Raji (cell line): ENCODE measurements at regions not wholly inside any gene's neighbourhood (a gene's known extent, or its start where the extent isn't known, plus 50 kb on each side); places are given as distances from the start of the nearest gene placed in this dataset.

ENCODE experiments used
- POLR2A ChIP-seq: IDR thresholded peaks from 2 replicates; pipeline ENCODE4 v1.6.1; 2011; ENCODE audit warnings: low read depth, low read length, control low read depth; ENCODE audit not compliant: insufficient read depth

DNA sequence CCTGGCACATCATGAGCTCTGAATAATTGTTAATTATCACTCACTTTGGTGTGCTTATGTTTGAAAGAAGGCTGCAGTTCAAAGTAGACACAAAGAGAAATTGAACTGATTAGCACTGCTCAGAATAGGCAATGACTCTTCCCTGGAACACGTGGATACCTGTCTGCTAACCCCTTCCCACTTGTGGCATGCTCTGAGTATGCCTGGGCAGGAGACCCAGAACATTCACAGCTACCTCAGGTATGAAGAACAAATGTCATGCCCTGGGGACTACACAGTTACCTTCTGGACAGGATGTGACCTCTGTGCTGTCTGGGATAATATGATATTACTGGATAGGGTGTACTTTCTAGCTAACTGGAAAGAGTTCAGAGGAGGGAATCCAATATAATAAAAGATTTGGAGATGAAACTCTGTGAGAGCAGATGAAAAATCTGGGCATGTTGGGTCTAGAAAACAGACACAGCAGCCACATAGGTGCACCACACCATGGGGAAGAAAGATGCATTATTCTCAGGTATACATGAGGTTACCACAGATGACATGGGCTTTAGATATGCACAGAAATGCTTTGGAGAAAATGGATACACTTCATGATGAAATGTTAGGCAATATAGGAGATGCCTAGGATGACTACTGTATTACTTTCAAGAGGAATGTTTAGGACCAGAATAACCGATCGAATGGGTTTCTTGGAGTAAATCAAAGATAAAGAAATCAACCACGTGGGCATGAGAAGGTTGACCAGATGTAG lies 324.2 kb upstream of the PREP start:
- no peak for TF ChIP-seq POLR2A

DNA sequence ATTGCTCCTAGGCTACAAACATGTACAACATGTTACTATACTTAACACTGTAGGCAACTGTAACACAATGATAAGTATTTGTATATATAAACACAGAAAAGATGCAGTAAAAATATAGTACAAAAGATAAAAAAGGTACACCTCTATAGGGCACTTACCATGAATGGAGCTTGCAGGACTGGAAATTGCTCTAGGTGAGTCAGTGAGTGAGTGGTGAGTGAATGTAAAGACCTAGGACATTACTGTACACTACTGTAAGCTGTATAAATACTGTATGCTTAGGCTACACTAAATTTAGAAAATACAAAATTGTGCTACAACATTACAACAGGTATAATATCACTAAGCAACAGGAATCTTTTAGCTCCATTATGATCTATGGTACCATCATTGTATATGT lies 312.0 kb upstream of the PREP start:
- TF ChIP-seq POLR2A: no peak

DNA sequence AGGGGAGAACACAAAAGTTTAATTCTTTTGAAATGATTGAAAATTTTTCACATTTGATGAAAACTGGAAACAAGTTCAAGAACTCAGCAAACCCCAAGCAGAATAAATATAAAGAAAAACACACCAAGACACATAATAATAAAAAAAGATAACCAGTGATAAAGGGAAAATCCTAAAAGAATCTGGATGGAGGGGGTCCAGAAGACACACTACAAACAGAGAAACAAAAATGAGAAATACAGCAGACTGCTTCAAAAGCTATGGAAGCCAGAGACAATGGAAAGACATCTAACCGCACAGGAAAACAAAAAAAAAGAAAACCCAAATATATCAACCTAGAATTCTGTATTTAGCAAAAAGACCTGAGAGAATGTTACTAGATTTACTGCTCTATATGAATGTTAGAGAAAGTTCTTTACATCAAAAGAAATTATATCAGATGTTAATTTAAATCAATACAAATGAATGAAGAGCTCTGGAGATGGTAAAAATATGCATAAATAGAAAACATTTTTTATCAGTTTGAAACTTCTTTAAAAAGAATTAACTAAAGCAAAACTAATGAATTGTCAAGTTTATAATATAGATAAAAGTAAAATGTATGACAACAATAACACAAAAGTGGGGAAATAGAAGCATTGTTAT lies 310.7 kb upstream of the PREP start:
- no peak for TF ChIP-seq POLR2A

DNA sequence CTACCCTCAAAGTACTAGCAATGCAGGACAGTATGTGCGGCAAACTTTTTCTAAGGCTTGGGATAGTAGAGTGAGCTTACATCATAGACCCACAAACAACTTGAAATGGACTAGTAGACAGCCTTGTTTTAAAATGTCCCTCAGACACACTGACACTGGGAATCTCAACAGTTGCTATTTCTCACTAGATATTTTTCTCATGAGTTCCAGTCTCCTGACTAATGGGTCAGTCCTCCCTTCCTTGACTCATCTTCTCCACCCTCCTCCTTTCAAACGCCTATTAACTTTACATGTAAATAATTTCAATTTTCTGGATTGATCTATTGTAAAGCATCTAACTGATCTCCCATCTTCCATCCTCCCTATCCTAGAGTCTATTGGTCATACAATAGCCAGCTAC lies 308.3 kb upstream of the PREP start:
- no peak for TF ChIP-seq POLR2A

DNA sequence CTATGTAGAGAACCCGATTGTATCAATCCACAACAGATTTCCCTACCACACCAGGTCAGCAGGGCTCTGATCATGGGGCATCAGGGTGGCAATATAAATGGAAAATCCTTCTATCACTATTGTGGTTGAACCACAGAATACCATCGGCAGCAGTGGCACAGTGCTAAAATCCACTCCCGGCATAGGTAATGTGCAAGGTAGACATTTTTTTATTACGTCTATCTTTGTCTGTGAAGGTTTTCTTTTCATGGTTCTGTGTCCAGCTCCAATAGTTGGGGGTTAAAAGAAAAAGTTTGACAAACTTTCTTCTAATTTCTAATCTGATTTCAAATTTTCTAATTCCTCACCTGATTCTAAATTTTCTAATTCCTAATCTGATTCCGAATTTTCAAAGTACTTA lies 302.7 kb upstream of the PREP start:
- TF ChIP-seq POLR2A: no peak

DNA sequence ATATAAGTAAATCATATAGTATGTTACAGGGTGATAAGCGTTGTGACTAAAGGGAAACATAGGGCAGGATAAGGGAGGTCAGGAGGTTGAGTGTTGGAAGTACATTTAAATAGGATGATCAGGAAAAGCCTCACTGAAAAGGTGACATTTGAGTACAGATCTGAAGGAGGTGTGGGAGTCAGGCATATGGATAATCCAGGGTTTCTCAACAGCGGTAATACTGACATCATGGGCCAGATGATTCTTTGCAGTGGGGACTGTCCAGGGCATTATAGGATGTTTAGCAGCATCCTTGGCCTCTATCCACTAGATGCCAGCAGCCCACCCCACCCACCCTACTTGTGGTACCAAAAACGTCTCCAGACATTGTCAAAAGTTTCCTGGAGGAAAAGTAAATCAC lies 292.6 kb upstream of the PREP start:
- TF ChIP-seq POLR2A: no peak

DNA sequence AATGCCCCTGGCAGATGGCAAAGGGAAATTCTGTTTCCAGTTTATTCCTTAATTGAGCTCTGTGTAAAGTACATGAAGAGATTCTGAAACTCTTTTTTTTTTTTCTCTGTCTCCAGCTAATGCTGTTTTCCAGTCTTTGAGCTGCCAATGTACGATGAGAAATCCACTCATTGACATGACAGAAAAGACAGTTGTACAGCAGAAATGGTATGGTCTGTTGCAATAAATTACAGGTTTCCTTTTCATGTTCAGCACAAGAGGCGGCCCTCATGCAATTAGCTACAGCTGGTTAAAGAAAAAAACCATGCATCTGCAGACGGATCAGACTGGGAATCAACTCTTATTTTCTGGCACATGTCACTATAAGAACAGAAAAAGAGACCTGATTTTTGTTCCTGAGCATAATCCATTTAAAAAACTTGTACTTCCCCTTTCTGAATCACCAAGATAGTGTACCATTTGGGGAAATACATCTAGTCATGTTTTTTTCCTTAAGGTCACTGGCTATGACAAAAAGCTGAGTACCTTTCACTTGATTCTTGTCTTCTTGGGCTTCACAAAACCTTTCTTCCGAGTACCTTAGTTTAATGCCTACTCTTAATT lies 289.8 kb upstream of the PREP start:
- TF ChIP-seq POLR2A: no peak

DNA sequence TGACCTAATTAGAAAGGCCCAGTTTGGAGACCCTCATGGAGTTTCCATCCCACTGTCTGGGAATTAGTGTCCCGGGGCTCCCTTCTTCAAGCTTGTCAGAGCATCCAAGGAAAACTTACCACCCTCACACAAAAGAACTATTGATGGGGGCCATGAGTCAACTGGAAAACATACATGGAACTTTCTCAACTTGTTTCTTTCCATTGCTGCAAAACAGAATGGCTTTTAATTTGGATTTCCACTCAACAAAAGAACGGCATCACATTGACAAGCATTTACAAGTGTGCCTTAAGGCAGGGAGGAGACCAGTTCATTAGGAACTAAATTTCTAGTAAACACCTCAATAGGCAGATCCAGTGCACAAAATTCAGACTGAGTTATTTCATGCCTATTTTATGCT lies 289.1 kb upstream of the PREP start:
- TF ChIP-seq POLR2A: no peak

DNA sequence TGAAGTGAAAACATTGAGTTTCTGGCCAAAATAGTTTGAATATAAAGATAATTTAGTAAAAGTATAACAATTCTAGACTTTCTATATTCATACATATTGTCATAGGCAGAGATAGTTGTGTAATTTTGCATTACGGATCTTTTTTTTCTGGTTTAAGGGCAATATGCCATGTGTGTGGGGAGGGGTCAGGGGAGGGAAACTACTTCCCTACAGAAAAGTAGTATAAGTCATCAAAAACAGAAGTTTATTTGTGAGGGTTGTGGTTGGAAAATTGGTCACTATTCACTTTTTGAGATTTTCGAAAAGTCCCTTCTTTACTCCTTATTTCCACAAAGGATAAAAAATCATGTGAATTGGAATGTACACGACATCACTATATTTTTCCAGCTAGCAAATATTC lies 288.2 kb upstream of the PREP start:
- TF ChIP-seq POLR2A: no peak

DNA sequence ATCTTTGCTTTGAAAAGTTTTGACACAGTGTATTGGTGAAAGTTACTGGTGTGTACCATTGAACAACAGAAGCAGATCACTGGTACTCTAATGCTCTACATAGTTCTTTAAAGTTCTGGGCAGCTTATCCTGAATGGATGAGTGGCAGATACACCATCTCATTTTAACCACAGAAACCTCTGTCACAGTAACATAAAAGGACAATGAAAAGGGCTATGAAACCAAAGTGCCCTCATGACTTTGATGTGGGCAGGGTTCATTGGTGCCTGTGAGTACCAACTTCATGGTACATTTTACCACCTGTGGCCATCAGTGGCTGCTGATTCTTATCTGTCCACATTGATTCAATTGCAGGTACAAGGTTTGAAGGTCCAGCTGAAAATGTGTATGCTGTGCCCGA lies 285.7 kb upstream of the PREP start:
- TF ChIP-seq POLR2A: no peak

DNA sequence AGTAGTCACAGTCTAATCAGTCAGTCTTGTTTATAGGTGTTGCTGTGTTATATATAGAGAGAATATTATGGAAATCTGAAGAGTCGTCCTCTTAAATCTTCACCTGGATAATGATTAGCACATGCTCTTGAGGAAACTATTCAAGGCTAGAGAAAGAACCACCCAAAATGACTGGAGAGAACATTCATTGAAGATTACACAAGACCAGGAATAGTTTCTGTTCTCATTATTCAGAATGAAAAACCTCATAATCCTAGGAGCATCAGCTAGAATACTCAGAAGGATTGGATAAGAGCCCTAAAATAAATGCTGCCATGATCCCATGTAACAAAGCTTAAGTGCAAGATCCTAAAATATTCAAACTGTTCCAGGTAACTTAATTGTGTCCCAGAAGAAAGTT lies 278.2 kb upstream of the PREP start:
- no peak for TF ChIP-seq POLR2A

DNA sequence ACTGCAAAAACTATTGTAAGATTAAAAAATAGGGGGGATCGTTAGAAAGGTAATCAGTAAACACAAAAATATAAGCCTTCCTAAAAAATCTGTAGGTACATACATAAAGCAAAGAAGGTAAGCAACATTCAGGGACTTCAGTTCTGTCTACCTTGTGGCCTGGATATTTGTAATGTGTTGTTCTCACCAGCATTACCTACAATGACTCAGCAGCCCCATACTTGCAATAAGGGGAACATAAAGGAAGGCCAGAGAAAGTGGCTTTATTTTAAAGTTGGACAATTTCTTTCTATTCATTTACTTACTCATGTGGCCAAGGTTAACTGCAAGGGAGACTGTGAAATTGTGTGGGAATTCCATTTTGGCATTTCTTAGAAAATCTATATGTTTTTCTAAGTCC lies 277.2 kb upstream of the PREP start:
- no peak for TF ChIP-seq POLR2A

DNA sequence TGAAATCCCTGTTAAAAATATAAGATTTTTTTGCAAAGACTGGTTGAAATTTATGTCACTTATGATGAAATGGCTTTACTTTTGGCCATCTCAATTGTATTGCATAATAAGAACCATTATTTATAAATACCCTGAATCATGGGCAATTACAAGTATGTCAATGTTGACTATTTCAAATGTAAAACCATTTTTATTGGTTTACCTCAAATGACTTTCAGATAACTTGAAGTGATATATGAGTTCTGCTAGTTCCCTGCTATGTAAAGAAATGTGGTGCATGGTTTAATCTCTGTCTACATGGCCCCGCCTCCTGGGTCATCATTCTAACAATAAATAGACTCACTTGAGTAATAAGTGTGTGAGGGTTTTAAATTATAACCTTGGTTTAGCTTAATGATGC lies 275.6 kb upstream of the PREP start:
- TF ChIP-seq POLR2A: no peak

DNA sequence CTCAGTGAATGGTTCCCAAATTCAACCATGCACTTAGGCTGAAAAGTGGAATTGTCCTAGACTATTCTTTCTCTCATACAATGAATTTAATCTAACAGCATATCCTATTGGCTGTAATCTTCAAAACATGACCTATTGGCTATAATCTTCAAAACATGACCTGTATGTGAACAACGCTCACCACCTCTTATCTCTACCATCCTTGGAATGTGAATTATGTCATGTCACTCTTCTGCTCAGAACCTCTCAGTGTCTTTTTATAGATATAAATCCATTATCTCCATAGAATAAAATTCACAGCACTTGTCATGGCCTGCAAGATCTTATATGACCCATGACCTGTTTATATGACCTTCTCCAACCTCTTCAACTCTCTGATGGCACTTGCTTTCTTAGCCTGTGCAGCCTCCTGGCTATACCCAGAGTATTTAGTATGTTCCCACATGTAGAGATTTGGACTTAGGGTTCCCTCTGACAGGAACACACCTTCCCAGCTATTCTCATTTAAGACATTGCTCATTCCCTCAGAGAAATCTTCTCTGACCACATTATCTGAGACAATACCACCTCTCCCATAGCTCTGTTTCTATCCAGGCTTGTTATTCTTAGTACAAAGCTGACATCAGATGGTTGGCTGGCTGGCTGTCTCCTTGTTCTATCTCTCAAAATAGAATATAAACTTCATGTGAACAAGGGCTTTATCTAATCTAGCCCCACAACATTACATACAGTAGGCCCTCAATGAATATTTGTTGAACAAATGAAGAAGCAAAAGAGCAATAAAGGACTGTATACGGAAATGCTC lies 275.0 kb upstream of the PREP start:
- no peak for TF ChIP-seq POLR2A

DNA sequence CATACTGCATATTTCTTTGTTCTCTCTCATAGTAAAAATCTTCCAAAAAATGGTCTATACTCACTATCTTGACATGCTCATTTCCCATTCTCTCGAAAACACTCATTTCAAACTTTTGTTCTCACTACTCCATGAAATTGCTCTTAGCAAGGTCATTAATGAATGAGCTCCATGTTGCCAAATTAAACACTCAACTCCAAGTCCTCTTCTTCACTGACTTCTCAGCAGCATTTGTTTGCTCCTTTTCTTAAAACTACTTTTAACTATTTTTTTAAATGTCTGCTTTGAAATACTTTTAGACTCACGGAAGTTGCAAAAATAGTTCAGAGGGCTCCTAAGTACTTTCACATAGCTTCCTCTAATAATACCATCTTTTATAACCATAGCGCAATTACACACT lies 274.0 kb upstream of the PREP start:
- no peak for TF ChIP-seq POLR2A
